Embryonic facial prominence (tissue), 1 donor: ENCODE measurements at regions not wholly inside any gene's neighbourhood (a gene's known extent, or its start where the extent isn't known, plus 50 kb on each side); places are given as distances from the start of the nearest gene placed in this dataset.
"Not testable (repeated sequence)": the region's sequence is repeated elsewhere in the genome, so short reads cannot be mapped to it uniquely, and the experiment has no call there.

Experiments
- DNase-seq: peaks from one replicate; pipeline ENCODE4 v3.0.0-alpha.2; 2016; ENCODE audit errors: extremely low spot score

- not testable (repeated sequence) for DNase-seq
Measured at GRCh38 chr4:118502967-118503366, 150.2 kb upstream of the PRSS12 start.

- not testable (repeated sequence) for DNase-seq
Measured at GRCh38 chr4:118504927-118505326, 152.1 kb upstream of the PRSS12 start.

- not testable (repeated sequence) for DNase-seq
Measured at GRCh38 chr4:118505491-118505890, 152.7 kb upstream of the PRSS12 start.

GRCh38 chr4:118512870-118513269 is 160.1 kb upstream of the PRSS12 start:
- DNase-seq = not testable (repeated sequence)

GRCh38 chr4:118514332-118514731 is 161.5 kb upstream of the PRSS12 start:
- not testable (repeated sequence) for DNase-seq

- DNase-seq = not testable (repeated sequence)
Measured at GRCh38 chr4:118516107-118516506, 163.3 kb upstream of the PRSS12 start.

- not testable (repeated sequence) for DNase-seq
Measured at GRCh38 chr4:118530107-118530506, 155.1 kb upstream of the METTL14 start.

- DNase-seq = not testable (repeated sequence)
Measured at GRCh38 chr4:118531947-118532346, 153.2 kb upstream of the METTL14 start.

- DNase-seq = not testable (repeated sequence)
Measured at GRCh38 chr4:118535788-118536187, 149.4 kb upstream of the METTL14 start.

- not testable (repeated sequence) for DNase-seq
Measured at GRCh38 chr4:118539412-118540077, 145.6 kb upstream of the METTL14 start.

- DNase-seq = not testable (repeated sequence)
Measured at GRCh38 chr4:118556576-118556975, 128.6 kb upstream of the METTL14 start.

GRCh38 chr4:118557298-118557851 is 127.8 kb upstream of the METTL14 start:
- DNase-seq = no peak

GRCh38 chr4:118558188-118558587 is 127.0 kb upstream of the METTL14 start:
- DNase-seq = not testable (repeated sequence)

GRCh38 chr4:118561559-118561958 is 123.6 kb upstream of the METTL14 start:
- not testable (repeated sequence) for DNase-seq

- DNase-seq = not testable (repeated sequence)
Measured at GRCh38 chr4:118566003-118566513, 119.1 kb upstream of the METTL14 start.

GRCh38 chr4:118572991-118573390 is 112.2 kb upstream of the METTL14 start:
- not testable (repeated sequence) for DNase-seq

- not testable (repeated sequence) for DNase-seq
Measured at GRCh38 chr4:118574251-118574913, 110.8 kb upstream of the METTL14 start.

- DNase-seq = not testable (repeated sequence)
Measured at GRCh38 chr4:118575057-118575456, 110.1 kb upstream of the METTL14 start.

GRCh38 chr4:118575726-118576125 is 109.5 kb upstream of the METTL14 start:
- DNase-seq = not testable (repeated sequence)

- not testable (repeated sequence) for DNase-seq
Measured at GRCh38 chr4:118576709-118577219, 108.4 kb upstream of the METTL14 start.

GRCh38 chr4:118585015-118585414 is 100.2 kb upstream of the METTL14 start:
- no peak for DNase-seq

GRCh38 chr4:118586357-118586790 is 98.8 kb upstream of the METTL14 start:
- DNase-seq = no peak
